Caki2 (cell line): ENCODE measurements at regions not wholly inside any gene's neighbourhood (a gene's known extent, or its start where the extent isn't known, plus 50 kb on each side); places are given as distances from the start of the nearest gene placed in this dataset.
"Not testable (repeated sequence)": the region's sequence is repeated elsewhere in the genome, so short reads cannot be mapped to it uniquely, and the experiment has no call there.

Experiments used
- DNase-seq: peaks from one replicate; pipeline ENCODE4 v3.0.0-alpha.2; 2015; ENCODE audit warnings: low read depth
- in situ Hi-C: cut with HindIII; loops from 2 replicates; pipeline ENCODE4 v1.10.0; 2016; ENCODE audit warnings: low sequenced_read_pairs, low pct_unique_long_range_greater_than_20kb, mixed read lengths

- DNase-seq, result peak; percentile 52
- in situ Hi-C loops, result no loop called here
Observed at GRCh38 chr4:101730291-101731117, 60.0 kb upstream of the BANK1 start.

DNA sequence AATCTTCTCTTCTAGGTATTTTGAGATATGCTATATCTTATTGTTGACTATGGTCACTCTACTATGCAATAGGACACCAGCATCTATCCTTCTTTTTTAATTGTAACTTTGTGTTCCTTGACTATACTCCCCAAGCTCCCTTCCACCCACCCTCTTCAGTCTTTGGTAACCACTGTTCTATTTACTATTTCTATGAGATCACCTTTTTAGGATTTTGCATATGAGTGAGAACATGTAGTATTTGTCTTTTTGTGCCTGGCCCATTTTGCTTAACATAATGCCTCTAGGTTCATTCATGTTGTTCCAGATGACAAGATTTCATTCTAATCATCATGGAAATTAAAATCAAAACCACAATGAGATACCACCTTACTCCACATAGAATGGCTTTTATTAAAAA, 63.3 kb upstream of the BANK1 start:
- no peak for DNase-seq
- in situ Hi-C loops, result no loop called here

DNA sequence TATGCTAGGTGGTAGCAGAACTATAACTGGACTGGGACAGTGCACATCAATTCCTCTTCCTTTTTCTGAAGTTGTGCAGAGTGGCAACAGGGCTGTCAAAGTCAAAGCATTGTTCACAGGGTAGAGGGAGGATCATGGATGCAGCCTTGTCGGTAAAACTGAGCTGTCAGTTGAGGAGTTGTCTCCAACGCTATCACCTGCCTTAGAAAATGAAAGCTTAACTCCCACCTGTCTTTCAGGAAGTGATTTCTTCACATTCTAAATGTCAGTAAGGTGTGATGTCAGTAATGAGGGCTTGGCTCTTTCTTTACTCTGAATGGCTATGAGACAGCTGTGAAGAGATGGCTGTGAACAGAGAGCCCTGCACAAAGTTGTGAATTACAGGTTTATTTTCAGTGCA, 66.4 kb upstream of the BANK1 start:
- DNase-seq, result no peak
- in situ Hi-C loops, result no loop called here

DNA sequence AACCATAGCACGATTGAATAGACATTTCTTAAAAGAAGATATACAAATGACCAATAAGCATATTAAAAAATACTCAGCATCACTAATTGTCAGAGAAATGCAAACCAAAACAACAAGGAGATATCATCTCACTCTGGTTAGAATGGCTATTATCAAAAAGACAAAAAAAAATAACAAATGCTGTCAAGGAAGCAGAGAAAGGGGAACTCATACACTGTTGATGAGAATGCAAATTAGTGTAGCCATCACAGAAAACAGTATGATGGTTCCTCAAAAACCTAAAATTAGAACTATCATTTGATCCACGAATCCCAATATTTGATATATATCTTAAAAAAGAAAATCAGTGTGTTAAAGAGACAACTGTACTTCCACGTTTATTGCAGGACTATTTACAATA, 71.7 kb upstream of the BANK1 start:
- in situ Hi-C loops, result no loop called here
- no peak for DNase-seq

DNA sequence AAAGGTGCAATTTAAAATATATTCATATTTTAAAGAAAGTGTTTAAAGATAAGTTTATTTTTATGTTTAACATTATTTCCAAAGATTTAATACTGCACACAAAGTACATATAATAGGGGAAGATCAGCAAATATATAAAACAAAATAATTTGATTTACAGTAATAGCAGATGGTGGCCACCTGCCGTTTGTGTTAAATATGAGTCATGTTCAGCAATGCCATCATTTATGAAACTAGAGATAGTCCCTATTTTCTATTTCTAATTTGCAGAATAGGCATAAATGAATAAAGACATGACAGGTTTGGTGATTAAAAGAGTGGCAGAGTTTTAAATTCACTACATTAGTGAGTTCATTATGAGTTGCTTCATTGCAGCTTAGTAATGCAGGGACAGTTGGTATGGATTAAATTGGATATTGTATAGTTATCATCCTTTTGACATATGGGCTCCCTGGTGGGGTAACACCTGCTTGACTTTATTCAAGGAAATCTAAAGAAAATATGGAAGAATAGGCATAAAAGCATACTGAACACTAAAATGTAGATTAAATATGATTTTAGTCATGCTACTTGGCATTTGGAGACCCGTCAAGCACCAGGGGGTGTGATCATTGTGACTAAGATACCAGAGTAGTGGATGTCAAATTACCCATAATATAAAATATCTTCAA, 78.8 kb upstream of the BANK1 start:
- no peak for DNase-seq
- in situ Hi-C loops, result no loop called here

DNA sequence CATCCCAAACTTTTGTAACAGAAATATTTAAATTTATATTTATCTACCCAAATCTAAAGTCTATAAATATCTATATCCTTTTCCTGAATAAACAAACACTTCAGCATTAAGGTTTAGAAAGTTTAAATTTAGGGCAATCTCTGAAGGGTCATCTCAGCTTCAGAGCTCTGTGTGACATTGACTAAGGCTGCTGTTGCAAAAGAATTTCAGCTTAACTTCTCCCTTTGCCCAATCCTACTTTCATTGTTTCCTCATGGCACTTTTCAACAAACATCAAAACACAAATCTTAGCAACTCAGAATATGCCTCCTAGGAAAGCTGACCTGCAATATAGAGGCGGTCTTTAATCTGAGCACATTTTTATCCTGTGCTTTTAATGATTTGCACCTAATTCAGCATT, 79.7 kb upstream of the BANK1 start:
- in situ Hi-C loops, result no loop called here
- no peak for DNase-seq

GRCh38 chr4:101708293-101709039, 82.1 kb upstream of the BANK1 start:
- in situ Hi-C loops, result no loop called here
- no peak for DNase-seq

DNA sequence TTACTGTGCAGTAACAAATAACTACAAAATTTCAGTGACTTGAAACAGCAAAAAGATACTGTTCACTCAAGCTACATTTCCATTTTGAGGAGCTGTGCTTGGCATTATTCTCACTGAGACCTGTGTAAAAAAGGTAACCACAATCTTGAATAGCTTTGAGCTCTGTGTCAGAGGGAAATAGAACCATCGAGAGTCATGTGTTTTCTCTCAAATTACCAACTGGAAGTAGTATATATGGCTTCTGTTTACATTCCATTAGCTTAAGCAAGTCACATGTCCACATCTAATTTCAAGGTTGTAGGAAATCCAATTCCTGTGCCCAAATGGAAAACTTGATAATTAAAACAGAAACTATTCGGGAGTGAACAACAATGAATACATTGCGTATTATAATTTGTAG, 82.9 kb upstream of the BANK1 start:
- DNase-seq, result no peak
- in situ Hi-C loops, result no loop called here

- in situ Hi-C loops, result no loop called here
- DNase-seq, result no peak
Observed at GRCh38 chr4:101706535-101707057, 83.9 kb upstream of the BANK1 start.

GRCh38 chr4:101701551-101701950, 89.0 kb upstream of the BANK1 start:
- DNase-seq, result no peak
- in situ Hi-C loops, result no loop called here

- DNase-seq, result no peak
- in situ Hi-C loops, result no loop called here
Observed at GRCh38 chr4:101699441-101700124, 90.9 kb upstream of the BANK1 start.

DNA sequence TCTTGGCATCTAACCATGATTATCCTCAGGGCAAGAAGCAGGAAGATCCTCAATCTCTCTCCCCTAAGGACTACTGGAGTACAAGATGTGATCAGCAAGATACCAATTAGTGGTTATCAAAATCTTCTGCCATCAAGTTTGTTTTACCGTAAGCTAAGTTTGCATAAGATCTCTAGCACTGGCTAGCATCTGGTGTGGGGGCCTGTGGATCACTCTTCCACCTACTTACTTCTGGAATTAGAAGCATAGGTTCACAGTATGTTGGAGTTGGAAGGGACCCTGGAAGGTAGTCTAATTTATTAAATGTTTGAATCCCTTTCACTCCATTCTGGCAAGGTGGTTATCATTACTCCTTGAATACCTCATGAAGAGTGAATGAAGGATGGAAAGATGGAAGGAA, 93.3 kb upstream of the BANK1 start:
- in situ Hi-C loops, result no loop called here

GRCh38 chr4:101696276-101697010, 94.1 kb upstream of the BANK1 start:
- in situ Hi-C loops, result no loop called here
- DNase-seq, result no peak

More for the DNA sequence above, 93.3 kb upstream of the BANK1 start:
- DNase-seq, result no peak

GRCh38 chr4:101695176-101695575, 95.4 kb upstream of the BANK1 start:
- in situ Hi-C loops, result no loop called here
- no peak for DNase-seq

DNA sequence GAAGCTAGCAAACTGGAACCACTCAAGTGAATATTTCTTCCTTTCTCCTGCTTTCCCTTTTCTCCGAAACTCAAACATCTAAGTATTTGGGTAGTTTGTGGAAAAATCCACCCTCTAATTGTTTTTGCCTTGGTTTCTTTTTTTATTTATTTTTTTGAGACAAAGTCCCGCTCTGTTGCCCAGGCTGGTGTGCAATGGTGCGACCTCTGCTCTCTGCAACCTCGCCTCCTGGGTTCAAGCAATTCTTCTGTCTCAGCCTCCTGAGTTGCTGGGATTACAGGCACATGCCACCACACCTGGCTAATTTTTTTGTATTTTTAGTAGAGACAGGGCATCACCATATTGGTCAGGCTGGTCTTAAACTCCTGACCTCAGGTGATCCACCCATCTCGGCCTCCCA, 96.1 kb upstream of the BANK1 start:
- peak; percentile 2 for DNase-seq
- in situ Hi-C loops, result not testable (repeated sequence)

- in situ Hi-C loops, result no loop called here
- peak; percentile 84 for DNase-seq
Observed at GRCh38 chr4:101693842-101694398, 96.6 kb upstream of the BANK1 start.

DNA sequence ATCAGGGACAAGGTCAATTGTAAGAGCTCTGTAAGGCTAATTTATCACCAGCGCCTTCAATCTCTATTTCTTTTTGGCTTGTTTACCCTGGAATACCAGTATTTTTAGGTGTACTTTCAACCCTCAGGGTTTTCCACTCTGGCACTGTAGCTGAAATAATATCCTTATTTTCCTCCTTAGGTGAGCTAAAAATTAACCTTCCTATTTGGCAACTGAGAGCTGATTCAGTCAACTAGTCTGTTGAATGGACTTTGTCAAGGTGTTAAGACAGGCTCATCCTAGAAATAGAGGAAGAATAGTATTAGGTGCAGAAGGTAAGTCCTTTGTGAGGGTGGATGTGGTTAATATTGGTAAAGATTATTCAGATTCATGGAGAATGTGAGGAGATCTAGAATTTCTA, 101.3 kb upstream of the BANK1 start:
- DNase-seq, result no peak
- in situ Hi-C loops, result no loop called here

GRCh38 chr4:101685126-101685525, 105.4 kb upstream of the BANK1 start:
- no peak for DNase-seq
- in situ Hi-C loops, result no loop called here
